NCI-H2107 (cell line): ENCODE measurements at regions not wholly inside any gene's neighbourhood (a gene's known extent, or its start where the extent isn't known, plus 50 kb on each side); places are given as distances from the start of the nearest gene placed in this dataset.

ENCODE experiments used
- DNase-seq: peaks from one replicate; lab custom pipeline; 2025; lab: John Stamatoyannopoulos, UW

GRCh38 chr9:95670122-95670521 is 153.4 kb upstream of the PTCH1 start:
- no peak for DNase-seq

DNA sequence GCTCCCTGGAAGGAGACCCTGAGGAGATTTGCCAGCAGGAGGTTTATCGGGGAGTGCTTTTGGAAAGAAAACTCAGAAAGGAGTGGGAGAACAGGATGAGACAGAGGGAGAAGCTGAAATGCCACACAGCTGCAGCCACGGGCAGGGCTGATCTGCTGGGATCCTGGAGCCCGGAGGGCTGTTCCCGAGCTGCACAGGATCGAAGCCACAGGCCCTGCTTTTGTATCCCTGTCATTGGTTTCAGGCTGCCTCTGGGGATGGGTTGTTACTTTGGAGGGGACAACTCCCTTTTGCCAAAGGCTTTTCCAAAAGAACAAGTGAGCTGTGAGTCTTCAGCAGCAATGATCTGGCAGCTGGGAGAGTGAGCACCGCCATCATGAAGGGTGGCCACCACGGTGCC is 152.5 kb upstream of the PTCH1 start:
- no peak for DNase-seq

DNA sequence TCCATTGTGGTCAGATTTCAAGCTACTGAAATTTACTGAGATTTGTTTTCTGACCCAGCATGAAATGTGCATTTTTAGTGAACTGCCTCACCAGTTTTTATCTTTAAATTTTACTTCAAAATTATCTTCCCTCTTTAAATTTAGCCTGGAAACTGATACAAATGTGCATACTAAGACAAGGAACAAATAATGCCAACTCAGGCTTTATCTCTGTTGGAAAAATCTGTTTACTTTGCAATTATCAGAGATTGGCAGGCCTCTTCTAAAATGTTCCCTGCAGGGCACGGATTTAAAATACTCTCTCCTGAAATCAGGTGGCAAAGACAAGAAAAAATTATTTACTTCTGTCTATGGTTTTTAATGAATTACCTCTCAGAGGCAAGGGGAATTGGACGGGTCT is 151.0 kb upstream of the PTCH1 start:
- DNase-seq, result no peak

DNA sequence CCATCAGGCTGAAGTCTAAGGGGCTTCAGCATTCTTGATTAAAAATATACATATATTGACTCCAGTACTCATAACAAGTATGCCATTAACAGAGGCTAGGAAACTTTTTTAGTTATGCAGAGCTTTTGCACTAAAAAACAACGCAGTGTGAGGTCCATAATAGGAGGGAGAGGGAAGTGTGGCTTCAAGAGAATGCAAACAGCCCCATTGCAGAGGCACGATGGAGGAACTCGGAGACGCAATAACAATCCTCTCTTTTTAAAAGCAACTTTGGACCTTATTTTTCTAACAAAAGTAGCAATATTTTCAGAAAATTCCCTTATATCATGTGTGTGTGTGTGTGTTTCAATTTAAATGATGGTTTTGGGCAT is 150.0 kb upstream of the PTCH1 start:
- DNase-seq, result no peak

- no peak for DNase-seq
Observed at GRCh38 chr9:95666096-95666784, 149.5 kb upstream of the PTCH1 start.

DNA sequence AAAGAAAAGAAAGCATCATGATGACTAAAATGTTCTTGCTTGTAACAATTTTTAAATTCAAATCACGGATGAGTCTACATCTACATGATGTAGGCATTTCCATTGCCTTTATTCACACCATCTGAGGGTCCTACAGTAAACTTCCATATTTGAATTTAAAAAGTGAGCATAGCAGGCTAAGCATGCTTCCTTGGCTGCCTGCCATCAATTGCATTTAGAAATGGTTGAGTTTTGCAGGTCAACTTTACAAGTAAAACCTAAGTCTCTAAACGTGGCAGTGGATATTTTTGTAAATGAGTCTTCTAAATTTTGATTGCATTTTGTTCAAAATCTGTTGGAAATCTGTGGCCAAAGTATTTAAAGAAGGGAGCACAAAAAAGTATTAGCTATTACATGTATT is 136.5 kb upstream of the PTCH1 start:
- DNase-seq, result no peak

DNA sequence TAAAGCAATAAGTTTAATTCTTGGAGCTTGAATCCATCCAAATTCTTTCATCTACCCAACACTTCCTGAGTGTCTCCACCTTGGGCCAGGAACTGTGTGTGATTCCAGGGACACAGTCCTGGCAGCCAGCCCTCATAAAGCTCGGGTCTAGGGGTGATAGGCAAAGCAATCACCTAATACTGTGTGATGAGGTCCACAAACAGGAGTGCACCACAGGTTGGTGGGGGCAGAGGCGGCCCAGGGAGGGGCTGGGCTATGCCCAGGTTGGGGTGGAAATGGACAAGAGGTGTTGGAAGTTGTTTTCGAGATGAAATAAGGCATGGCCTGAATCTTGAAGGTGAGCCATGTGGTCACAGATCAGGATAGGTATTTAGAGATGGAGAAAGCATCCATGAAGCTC is 133.9 kb upstream of the PTCH1 start:
- DNase-seq, result no peak

- no peak for DNase-seq
Observed at GRCh38 chr9:95649801-95650213, 133.0 kb upstream of the PTCH1 start.

DNA sequence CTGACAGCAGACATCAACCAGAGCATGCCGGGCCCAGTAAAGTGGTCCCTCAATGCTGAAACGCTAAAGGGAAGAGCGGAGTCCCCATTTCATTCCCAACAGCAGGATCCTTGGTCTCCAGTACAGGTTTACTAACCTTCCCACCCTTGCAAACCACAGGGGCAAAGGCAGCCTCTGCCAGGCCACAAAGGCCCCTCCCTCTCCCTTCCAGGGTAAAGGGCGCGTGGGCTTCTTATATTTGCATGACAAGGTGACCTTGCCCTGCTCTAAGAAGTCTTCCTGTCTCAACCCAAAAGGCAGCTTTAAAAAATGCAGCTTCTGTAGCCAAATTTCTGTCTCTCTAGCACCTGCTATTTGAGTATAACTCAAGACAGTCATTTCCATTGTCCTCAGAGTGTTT is 131.5 kb upstream of the PTCH1 start:
- no peak for DNase-seq

DNA sequence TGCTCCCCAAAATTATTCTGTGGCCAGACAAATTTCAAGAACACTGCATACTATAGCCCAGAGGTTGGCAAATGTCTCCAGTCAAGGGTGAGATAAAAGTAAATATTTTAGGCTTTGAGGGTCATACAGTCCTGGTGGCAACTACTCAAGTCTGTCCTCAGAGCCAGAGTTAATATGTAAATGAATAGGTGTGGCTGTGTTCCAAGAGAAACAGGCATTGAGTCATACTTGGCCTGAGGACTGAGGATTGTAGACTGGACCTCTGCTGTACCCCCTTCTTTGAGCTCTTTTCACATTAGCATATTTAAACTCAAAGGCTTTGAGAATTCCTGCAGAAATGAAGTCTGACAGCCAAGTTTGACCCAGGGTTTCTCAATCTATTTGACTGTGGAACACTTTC is 129.2 kb upstream of the PTCH1 start:
- no peak for DNase-seq

- no peak for DNase-seq
Observed at GRCh38 chr9:95645579-95645978, 128.8 kb upstream of the PTCH1 start.

GRCh38 chr9:95644377-95644776 is 127.6 kb upstream of the PTCH1 start:
- DNase-seq, result no peak

DNA sequence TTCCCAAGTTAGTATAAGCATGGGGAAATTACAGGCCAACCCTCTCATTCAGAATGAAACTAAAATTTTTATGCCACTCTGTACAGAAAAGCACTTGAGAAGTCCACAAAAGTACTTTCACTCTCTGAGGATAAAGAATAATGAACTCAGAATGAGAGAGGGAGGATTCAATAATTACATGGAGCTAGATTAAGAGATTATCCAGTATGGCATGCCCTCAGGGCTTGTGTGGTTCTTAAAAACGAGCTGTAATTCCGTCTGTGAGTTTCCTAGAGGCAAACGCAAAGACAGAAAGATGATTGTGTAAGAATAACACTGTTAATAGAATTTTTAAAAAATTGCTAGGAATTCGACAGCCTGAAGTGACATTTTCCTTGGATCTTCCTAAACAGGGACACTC is 126.8 kb upstream of the PTCH1 start:
- DNase-seq, result no peak

- no peak for DNase-seq
Observed at GRCh38 chr9:95642189-95642588, 125.4 kb upstream of the PTCH1 start.

- DNase-seq, result no peak
Observed at GRCh38 chr9:95641586-95641985, 124.8 kb upstream of the PTCH1 start.

- no peak for DNase-seq
Observed at GRCh38 chr9:95640336-95640735, 123.6 kb upstream of the PTCH1 start.

DNA sequence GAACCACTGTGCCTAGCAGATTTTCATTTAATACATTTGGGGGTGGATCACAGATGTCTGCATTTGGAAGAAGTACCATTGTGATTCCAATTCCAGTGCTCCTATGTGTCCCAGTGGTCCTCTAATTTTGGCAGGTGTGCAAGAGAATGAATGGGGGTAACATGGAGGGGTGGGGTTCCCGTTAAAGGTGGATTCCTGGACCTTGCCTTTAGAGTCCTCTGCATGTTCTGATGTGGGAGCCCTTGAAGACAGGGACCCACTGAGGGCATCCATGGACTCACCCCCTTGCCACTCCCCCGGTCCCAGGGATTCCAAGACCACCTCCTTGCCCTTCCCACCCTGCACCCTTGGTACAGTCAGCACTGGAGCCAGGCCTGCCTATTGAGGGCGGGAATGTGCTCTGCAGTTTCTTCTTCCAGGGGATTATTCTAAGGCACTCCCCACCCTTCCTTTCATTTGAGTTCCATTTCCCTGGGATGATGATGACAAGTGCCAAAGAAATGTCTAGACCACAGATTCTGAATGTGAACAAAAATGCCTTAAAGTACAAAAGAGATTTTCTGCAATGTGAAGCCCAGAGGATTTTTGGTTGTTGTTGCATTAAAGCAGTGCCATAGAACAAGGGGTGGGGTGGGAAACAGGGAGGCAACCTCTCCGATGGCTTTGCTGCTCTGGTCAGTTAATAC is 119.4 kb upstream of the PTCH1 start:
- DNase-seq, result no peak

- no peak for DNase-seq
Observed at GRCh38 chr9:95634536-95634935, 117.8 kb upstream of the PTCH1 start.

DNA sequence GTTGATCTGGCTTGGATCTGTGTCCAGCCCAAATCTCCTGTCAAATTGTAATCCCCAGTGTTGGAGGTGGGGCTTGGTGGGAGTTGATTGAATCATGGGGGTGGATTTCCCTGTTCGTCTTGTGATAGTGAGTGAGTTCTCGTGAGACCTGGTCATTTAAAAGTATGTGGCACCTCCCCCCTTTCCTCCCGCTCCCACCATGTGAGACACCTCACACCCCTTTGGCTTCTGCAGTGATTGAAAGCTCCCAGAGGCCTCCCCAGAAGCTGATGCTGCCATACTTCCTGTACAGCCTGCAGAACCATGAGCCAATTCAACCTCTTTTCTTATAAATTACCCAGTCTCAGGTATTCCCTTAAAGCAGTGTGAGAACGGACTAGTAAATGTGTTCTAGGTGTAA is 117.3 kb upstream of the PTCH1 start:
- DNase-seq, result no peak

DNA sequence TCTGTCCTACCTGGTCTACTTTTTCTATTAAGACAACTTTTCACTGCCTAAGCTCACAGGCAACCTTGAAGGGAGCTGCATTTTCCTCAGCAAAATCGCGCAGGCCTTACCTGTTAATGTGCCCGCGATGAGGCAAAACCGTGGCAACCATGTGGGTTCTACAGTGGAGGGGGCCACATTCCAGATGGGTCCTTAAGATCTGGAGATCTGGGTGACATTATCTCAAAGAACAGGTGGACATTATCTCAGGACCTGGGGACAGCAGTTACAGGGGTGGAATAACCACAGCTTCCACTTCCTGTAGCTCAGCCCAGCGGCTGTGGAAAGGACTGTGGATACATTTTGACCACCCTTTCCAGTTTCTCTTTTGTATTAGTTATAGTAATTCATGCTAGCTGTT is 112.8 kb upstream of the PTCH1 start:
- no peak for DNase-seq

GRCh38 chr9:95627802-95628201 is 111.0 kb upstream of the PTCH1 start:
- no peak for DNase-seq

DNA sequence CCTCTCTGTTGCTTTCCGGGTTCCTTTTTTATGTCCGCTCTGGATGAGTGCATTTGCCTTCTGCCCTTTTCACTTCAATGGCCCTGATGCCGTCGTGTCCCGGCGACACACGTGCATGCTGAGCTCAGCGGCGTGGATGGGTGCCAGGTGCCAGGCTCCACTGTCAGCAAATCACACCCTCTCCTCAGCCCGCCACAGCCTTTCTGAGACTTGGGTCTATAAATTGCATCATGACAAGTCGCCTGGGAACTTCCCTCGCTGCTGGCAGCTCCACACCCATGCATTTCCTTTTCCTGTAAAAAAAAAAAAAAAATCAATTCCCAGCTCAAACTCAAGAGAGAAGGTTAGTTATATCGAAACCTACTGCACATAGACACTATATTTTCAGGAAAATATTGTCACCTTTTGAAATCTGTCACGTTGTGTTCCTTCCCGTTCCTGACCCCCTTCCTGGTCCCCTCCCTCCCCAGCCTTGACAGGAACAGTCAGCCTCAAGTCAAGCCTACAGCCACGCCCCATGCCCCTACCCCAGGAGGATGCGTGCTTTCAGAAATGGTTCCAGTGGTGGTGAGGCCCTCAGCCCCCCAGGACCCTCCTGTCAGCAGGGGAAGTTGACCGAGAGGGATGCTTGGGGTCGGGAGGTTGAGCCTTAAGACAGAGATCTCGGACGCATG is 110.3 kb upstream of the PTCH1 start:
- no peak for DNase-seq

DNA sequence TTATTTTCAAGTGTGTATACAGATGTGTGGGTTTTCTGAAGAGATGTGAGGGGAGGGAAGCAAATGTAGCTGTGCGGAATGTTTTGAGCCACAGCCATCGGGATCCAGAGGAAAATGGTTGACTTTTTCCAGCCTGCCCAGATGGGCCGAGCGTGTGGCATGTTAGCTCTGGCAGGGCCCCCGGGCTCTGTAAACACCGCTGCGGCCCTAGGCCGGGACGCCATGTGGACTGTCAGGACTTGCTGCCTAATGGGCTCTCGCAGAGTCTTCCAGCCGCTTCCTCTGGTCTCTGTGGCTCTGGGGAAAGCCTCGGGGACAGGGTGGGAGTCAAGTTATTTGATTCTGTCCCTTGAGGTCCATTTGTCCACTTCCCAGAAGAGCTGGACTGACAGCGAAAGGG is 109.6 kb upstream of the PTCH1 start:
- no peak for DNase-seq

DNA sequence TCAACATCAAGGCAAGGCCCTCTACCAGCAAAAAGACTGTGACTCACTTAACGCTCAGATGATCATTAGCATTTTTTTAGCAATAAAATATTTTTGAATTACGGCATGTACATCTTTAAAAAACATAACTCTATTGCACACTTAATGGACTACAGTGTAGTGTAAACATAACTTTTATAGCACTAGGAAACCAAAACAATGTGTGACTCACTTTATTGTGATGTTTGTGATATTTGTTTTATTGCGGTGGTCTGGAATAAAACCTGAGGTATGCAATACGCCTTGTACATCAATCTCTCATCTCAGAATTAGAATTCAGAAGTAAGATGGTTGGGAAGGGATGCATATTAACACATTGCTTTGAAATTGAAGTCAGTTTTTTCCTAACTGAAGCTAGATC is 106.9 kb upstream of the PTCH1 start:
- DNase-seq, result no peak
